ENCODE measurements at regions not wholly inside any gene's neighbourhood (a gene's known extent, or its start where the extent isn't known, plus 50 kb on each side); places are given as distances from the start of the nearest gene placed in this dataset.

GRCh38 chr13:76440568-76440967 lies 445.6 kb downstream of the KCTD12 start:
- H3K4me3 ChIP-seq (ENCODE audit: low read length), result no peak overlapping the region
- no peak overlapping the region for H3K27ac Mint-ChIP-seq
- no peaks in the 10 kb centered on the region for H3K36me3 Mint-ChIP-seq
- no peaks in the 10 kb centered on the region for H3K4me1 Mint-ChIP-seq
- no peaks in the 10 kb centered on the region for H3K27me3 ChIP-seq (ENCODE audit: insufficient read depth, low read length, poor library complexity, severe bottlenecking)
- POLR2A ChIA-PET, result no interaction called here
- no peaks in the 10 kb centered on the region for H3K27me3 Mint-ChIP-seq
- CTCF ChIA-PET, result no interaction called here
- H3K36me3 ChIP-seq (ENCODE audit: insufficient read depth, low read length), result no peaks in the 10 kb centered on the region
- no peaks in the 10 kb centered on the region for H3K9me3 ChIP-seq (ENCODE audit: low read length)
- peaks cover 0 to 10% (median 2%) of the 10 kb centered on the region in 5 donors for H3K9me3 Mint-ChIP-seq
- DNase-seq, result no peak
- H3K4me3 Mint-ChIP-seq, result no peak overlapping the region
- no peaks in the 10 kb centered on the region for H3K4me1 ChIP-seq (ENCODE audit: insufficient read depth, low read length)
- H3K27ac ChIP-seq (ENCODE audit: low read depth, low read length), result no peak overlapping the region

- no peaks in the 10 kb centered on the region for H3K27me3 ChIP-seq (ENCODE audit: insufficient read depth, low read length, poor library complexity, severe bottlenecking)
- H3K4me3 Mint-ChIP-seq, result no peak overlapping the region
- no peak overlapping the region for H3K27ac Mint-ChIP-seq
- H3K4me3 ChIP-seq (ENCODE audit: low read length), result no peak overlapping the region
- peaks cover 0 to 10% (median 2%) of the 10 kb centered on the region in 5 donors for H3K9me3 Mint-ChIP-seq
- no peaks in the 10 kb centered on the region for H3K27me3 Mint-ChIP-seq
- no peak for DNase-seq
- no peak overlapping the region for H3K27ac ChIP-seq (ENCODE audit: low read depth, low read length)
- no peaks in the 10 kb centered on the region for H3K9me3 ChIP-seq (ENCODE audit: low read length)
- H3K36me3 ChIP-seq (ENCODE audit: insufficient read depth, low read length), result no peaks in the 10 kb centered on the region
- H3K4me1 ChIP-seq (ENCODE audit: insufficient read depth, low read length), result no peaks in the 10 kb centered on the region
- ChIA-PET POLR2A (no interaction called here), CTCF (no interaction called here)
- no peaks in the 10 kb centered on the region for H3K4me1 Mint-ChIP-seq
- H3K36me3 Mint-ChIP-seq, result no peaks in the 10 kb centered on the region
Measured at GRCh38 chr13:76439546-76439945, 446.7 kb downstream of the KCTD12 start.

- DNase-seq, result no peak
- Histone ChIP-seq H3K27me3 (ENCODE audit: insufficient read depth, low read length, poor library complexity, severe bottlenecking) (no peaks in the 10 kb centered on the region), H3K27ac (ENCODE audit: low read depth, low read length) (no peak overlapping the region), H3K4me3 (ENCODE audit: low read length) (no peak overlapping the region), H3K9me3 (ENCODE audit: low read length) (no peaks in the 10 kb centered on the region), H3K4me1 (ENCODE audit: insufficient read depth, low read length) (no peaks in the 10 kb centered on the region), H3K36me3 (ENCODE audit: insufficient read depth, low read length) (no peaks in the 10 kb centered on the region)
- POLR2A ChIA-PET, result no interaction called here
- Mint-ChIP-seq H3K27ac (no peak overlapping the region), H3K27me3 (no peaks in the 10 kb centered on the region), H3K4me1 (no peaks in the 10 kb centered on the region), H3K4me3 (no peak overlapping the region), H3K9me3 (peaks cover 0 to 6% (median 0%) of the 10 kb centered on the region in 5 donors), H3K36me3 (no peaks in the 10 kb centered on the region)
- CTCF ChIA-PET, result no interaction called here
Measured at GRCh38 chr13:76438050-76438449, 448.2 kb downstream of the KCTD12 start.

GRCh38 chr13:76425935-76426334 lies 460.3 kb downstream of the KCTD12 start:
- Mint-ChIP-seq H3K4me3 (no peak overlapping the region), H3K9me3 (no peaks in the 10 kb centered on the region), H3K4me1 (no peaks in the 10 kb centered on the region), H3K27ac (no peak overlapping the region), H3K36me3 (no peaks in the 10 kb centered on the region), H3K27me3 (peaks cover 0 to 1% of the 10 kb centered on the region in 2 donors)
- ChIA-PET POLR2A (no interaction called here), CTCF (no interaction called here)
- Histone ChIP-seq H3K27me3 (ENCODE audit: insufficient read depth, low read length, poor library complexity, severe bottlenecking) (no peaks in the 10 kb centered on the region), H3K4me1 (ENCODE audit: insufficient read depth, low read length) (no peaks in the 10 kb centered on the region), H3K4me3 (ENCODE audit: low read length) (no peak overlapping the region), H3K9me3 (ENCODE audit: low read length) (no peaks in the 10 kb centered on the region), H3K27ac (ENCODE audit: low read depth, low read length) (no peak overlapping the region), H3K36me3 (ENCODE audit: insufficient read depth, low read length) (no peaks in the 10 kb centered on the region)
- no peak for DNase-seq

DNA sequence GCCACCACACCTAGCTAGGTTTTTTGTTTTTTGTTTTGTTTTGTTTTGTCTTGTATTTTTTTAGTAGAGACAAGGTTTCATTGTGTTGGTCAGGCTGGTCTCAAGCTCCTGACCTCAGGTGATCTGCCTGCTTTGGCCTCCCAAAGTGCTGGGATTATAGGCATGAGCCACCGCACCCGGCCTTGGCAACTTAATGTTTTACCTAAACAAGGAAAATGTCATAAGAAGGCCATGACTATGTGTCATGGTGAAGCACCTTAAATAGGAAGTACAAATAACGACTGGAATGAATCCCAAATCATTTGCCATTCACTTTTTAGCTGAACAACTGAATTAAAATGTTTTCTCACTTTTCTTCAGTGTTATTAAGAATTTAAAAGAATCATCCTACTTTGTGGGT lies 465.2 kb downstream of the KCTD12 start:
- H3K4me3 ChIP-seq (ENCODE audit: low read length), result no peak overlapping the region
- ChIA-PET CTCF (no interaction called here), POLR2A (no interaction called here)
- H3K27ac ChIP-seq (ENCODE audit: low read depth, low read length), result no peak overlapping the region
- H3K27me3 ChIP-seq (ENCODE audit: insufficient read depth, low read length, poor library complexity, severe bottlenecking), result no peaks in the 10 kb centered on the region
- H3K4me1 ChIP-seq (ENCODE audit: insufficient read depth, low read length), result no peaks in the 10 kb centered on the region
- H3K4me1 Mint-ChIP-seq, result no peaks in the 10 kb centered on the region
- no peaks in the 10 kb centered on the region for H3K36me3 ChIP-seq (ENCODE audit: insufficient read depth, low read length)
- peaks cover 0 to 5% (median 0%) of the 10 kb centered on the region in 5 donors for H3K9me3 Mint-ChIP-seq
- no peaks in the 10 kb centered on the region for H3K36me3 Mint-ChIP-seq
- no peak overlapping the region for H3K27ac Mint-ChIP-seq
- H3K4me3 Mint-ChIP-seq, result no peak overlapping the region
- peaks cover 0 to 1% of the 10 kb centered on the region in 2 donors for H3K27me3 Mint-ChIP-seq
- DNase-seq, result no peak
- H3K9me3 ChIP-seq (ENCODE audit: low read length), result no peaks in the 10 kb centered on the region

DNA sequence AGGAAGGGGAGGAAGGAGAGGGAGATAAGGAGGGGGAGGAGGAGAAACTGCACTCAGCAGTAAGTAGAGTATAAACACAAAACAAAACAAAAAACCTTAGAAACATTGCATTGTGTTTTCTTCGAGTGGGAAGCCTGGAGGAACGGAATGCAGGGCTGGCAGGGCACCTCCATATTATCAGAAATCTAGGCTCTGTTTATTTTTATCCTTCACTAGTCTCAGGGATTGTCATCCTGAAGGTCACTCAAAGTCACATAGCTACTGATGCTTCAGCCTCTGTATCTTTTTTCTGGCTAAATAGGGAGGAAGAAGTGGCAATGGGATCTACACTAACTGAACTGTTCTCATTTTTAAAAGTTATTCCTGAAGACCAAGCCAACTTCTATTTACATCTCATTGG lies 467.8 kb downstream of the KCTD12 start:
- H3K9me3 Mint-ChIP-seq, result peaks cover 0 to 5% (median 0%) of the 10 kb centered on the region in 5 donors
- H3K4me1 ChIP-seq (ENCODE audit: insufficient read depth, low read length), result no peaks in the 10 kb centered on the region
- H3K27me3 ChIP-seq (ENCODE audit: insufficient read depth, low read length, poor library complexity, severe bottlenecking), result no peaks in the 10 kb centered on the region
- H3K4me3 ChIP-seq (ENCODE audit: low read length), result no peak overlapping the region
- H3K27ac Mint-ChIP-seq, result no peak overlapping the region
- POLR2A ChIA-PET, result no interaction called here
- CTCF ChIA-PET, result interaction anchor here (0.9 kb wide), 1 partner anchor 11 kb away, joined by 3 read pairs; no protein-coding TSS in a partner anchor
- no peaks in the 10 kb centered on the region for H3K9me3 ChIP-seq (ENCODE audit: low read length)
- no peak overlapping the region for H3K27ac ChIP-seq (ENCODE audit: low read depth, low read length)
- H3K36me3 ChIP-seq (ENCODE audit: insufficient read depth, low read length), result no peaks in the 10 kb centered on the region
- no peak for DNase-seq
- H3K27me3 Mint-ChIP-seq, result no peaks in the 10 kb centered on the region
- H3K4me3 Mint-ChIP-seq, result no peak overlapping the region
- H3K4me1 Mint-ChIP-seq, result no peaks in the 10 kb centered on the region
- no peaks in the 10 kb centered on the region for H3K36me3 Mint-ChIP-seq

DNA sequence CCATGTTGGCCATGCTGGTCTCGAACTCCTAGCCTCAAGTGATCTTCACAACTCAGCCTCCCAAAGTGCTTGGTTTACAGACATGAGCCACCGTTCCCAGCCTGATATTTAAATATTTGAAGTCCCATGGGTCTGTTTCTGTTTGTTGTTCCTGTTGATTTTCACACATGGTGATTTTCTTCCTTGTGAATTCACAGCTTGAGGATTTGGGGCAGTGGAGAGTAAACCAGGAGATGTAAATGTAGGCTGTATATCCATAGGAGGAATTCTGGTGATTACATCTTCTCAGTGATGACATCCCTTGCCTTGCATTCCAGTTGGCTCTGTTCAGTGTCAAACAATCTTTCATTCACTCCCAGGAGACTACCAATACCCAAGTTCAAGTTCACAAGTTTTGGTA lies 471.9 kb downstream of the KCTD12 start:
- no peak overlapping the region for H3K4me3 Mint-ChIP-seq
- DNase-seq, result no peak
- CTCF ChIA-PET, result no interaction called here
- Histone ChIP-seq H3K9me3 (ENCODE audit: low read length) (no peaks in the 10 kb centered on the region), H3K36me3 (ENCODE audit: insufficient read depth, low read length) (no peaks in the 10 kb centered on the region), H3K4me1 (ENCODE audit: insufficient read depth, low read length) (no peaks in the 10 kb centered on the region), H3K4me3 (ENCODE audit: low read length) (no peak overlapping the region), H3K27me3 (ENCODE audit: insufficient read depth, low read length, poor library complexity, severe bottlenecking) (no peaks in the 10 kb centered on the region), H3K27ac (ENCODE audit: low read depth, low read length) (no peak overlapping the region)
- peaks cover 0 to 1% of the 10 kb centered on the region in 2 donors for H3K27me3 Mint-ChIP-seq
- no peaks in the 10 kb centered on the region for H3K36me3 Mint-ChIP-seq
- H3K4me1 Mint-ChIP-seq, result no peaks in the 10 kb centered on the region
- H3K27ac Mint-ChIP-seq, result no peak overlapping the region
- POLR2A ChIA-PET, result no interaction called here
- H3K9me3 Mint-ChIP-seq, result peaks cover 0 to 5% (median 0%) of the 10 kb centered on the region in 5 donors

- H3K27me3 Mint-ChIP-seq, result peaks cover 0 to 1% of the 10 kb centered on the region in 2 donors
- H3K9me3 Mint-ChIP-seq, result peaks cover 0 to 2% (median 0%) of the 10 kb centered on the region in 5 donors
- no peaks in the 10 kb centered on the region for H3K4me1 ChIP-seq (ENCODE audit: insufficient read depth, low read length)
- H3K27ac Mint-ChIP-seq, result no peak overlapping the region
- H3K4me3 Mint-ChIP-seq, result no peak overlapping the region
- no peaks in the 10 kb centered on the region for H3K36me3 ChIP-seq (ENCODE audit: insufficient read depth, low read length)
- CTCF ChIA-PET, result no interaction called here
- no peaks in the 10 kb centered on the region for H3K27me3 ChIP-seq (ENCODE audit: insufficient read depth, low read length, poor library complexity, severe bottlenecking)
- no peaks in the 10 kb centered on the region for H3K9me3 ChIP-seq (ENCODE audit: low read length)
- H3K4me3 ChIP-seq (ENCODE audit: low read length), result no peak overlapping the region
- H3K27ac ChIP-seq (ENCODE audit: low read depth, low read length), result no peak overlapping the region
- no peaks in the 10 kb centered on the region for H3K36me3 Mint-ChIP-seq
- DNase-seq, result no peak
- POLR2A ChIA-PET, result no interaction called here
- no peaks in the 10 kb centered on the region for H3K4me1 Mint-ChIP-seq
Measured at GRCh38 chr13:76406243-76406642, 480.0 kb downstream of the KCTD12 start.

- Mint-ChIP-seq H3K9me3 (peaks cover 0 to 7% (median 0%) of the 10 kb centered on the region in 5 donors), H3K27ac (no peak overlapping the region), H3K4me3 (no peak overlapping the region), H3K36me3 (no peaks in the 10 kb centered on the region), H3K4me1 (peaks cover 4 to 7% (median 6%) of the 10 kb centered on the region in 3 donors), H3K27me3 (no peaks in the 10 kb centered on the region)
- ChIA-PET POLR2A (no interaction called here), CTCF (no interaction called here)
- Histone ChIP-seq H3K36me3 (ENCODE audit: insufficient read depth, low read length) (no peaks in the 10 kb centered on the region), H3K9me3 (ENCODE audit: low read length) (no peaks in the 10 kb centered on the region), H3K4me3 (ENCODE audit: low read length) (no peak overlapping the region), H3K4me1 (ENCODE audit: insufficient read depth, low read length) (no peaks in the 10 kb centered on the region), H3K27ac (ENCODE audit: low read depth, low read length) (no peak overlapping the region), H3K27me3 (ENCODE audit: insufficient read depth, low read length, poor library complexity, severe bottlenecking) (no peaks in the 10 kb centered on the region)
- no peak for DNase-seq
Measured at GRCh38 chr13:76398425-76398824, 487.8 kb downstream of the KCTD12 start.

Data from CD8-positive, alpha-beta memory T cell (primary cell).